GM23248 (cell line): ENCODE measurements at regions not wholly inside any gene's neighbourhood (a gene's known extent, or its start where the extent isn't known, plus 50 kb on each side); places are given as distances from the start of the nearest gene placed in this dataset.

Source experiments
- EZH2 ChIP-seq: fragments of 200-600 bp; sonication (generic); IDR thresholded peaks from 2 replicates; pipeline ENCODE4 v1.6.1; 2018; ENCODE audit warnings: antibody characterized with exemption, mild to moderate bottlenecking; ENCODE audit not compliant: insufficient read depth, poor library complexity, severe bottlenecking
- EZH2phosphoT487 ChIP-seq: fragments of 200-600 bp; sonication (generic); IDR thresholded peaks from 2 replicates; pipeline ENCODE4 v1.6.1; 2018; ENCODE audit warnings: antibody characterized with exemption, moderate library complexity, mild to moderate bottlenecking, low read depth; ENCODE audit not compliant: insufficient read depth

GRCh38 chr7:41334071-41334862 lies 368.6 kb downstream of the INHBA start:
- TF ChIP-seq EZH2, result no peak
- TF ChIP-seq EZH2phosphoT487, result no peak
